Lung (tissue), 11 donors: ENCODE measurements at regions not wholly inside any gene's neighbourhood (a gene's known extent, or its start where the extent isn't known, plus 50 kb on each side); places are given as distances from the start of the nearest gene placed in this dataset.
A peak's percentile ranks its signal among the peaks of the same experiment; 100 is the strongest.

Experiments used
- ATAC-seq: fragments of 200-7000 bp; cut with Tn5 transposase; one replicate; pipeline ENCODE4 v1.9.1; 2020; ENCODE audit warnings: moderate number of reproducible peaks; ENCODE audit not compliant: insufficient read depth, low FRiP score
- DNase-seq, 3 donors: peaks; one replicate each; pipeline ENCODE4 v3.0.0-alpha.2; 2013 to 2017
- H3K27ac ChIP-seq, 2 donors: one replicate each; pipeline ENCODE4 v1.5.1; 2013; ENCODE audit warnings: mild to moderate bottlenecking in 2 of 2, moderate library complexity in 2 of 2, control low read depth in 1 of 2, inconsistent platforms in 1 of 2, low read depth in 1 of 2, low read length in 1 of 2
- H3K27me3 ChIP-seq, 3 donors: one replicate each; pipeline ENCODE4 v1.5.1; 2013; ENCODE audit warnings: low read length in 2 of 3; ENCODE audit not compliant: control insufficient read depth in 3 of 3, insufficient read depth in 3 of 3
- H3K36me3 ChIP-seq, 4 donors: one replicate each; pipeline ENCODE4 v1.5.1; 2013; ENCODE audit warnings: low read length in 4 of 4, mild to moderate bottlenecking in 1 of 4, moderate library complexity in 1 of 4; ENCODE audit not compliant: control insufficient read depth in 4 of 4, insufficient read depth in 4 of 4
- H3K4me1 ChIP-seq, 5 donors: one replicate each; pipeline ENCODE4 v1.5.1; 2013; ENCODE audit warnings: low read length in 5 of 5, mild to moderate bottlenecking in 2 of 5, moderate library complexity in 1 of 5; ENCODE audit not compliant: control insufficient read depth in 5 of 5, insufficient read depth in 5 of 5
- H3K4me3 ChIP-seq: one replicate; pipeline ENCODE4 v1.5.1; 2013; ENCODE audit warnings: mild to moderate bottlenecking, control low read depth, moderate library complexity
- H3K9ac ChIP-seq, 2 donors: one replicate each; pipeline ENCODE4 v1.5.1; 2013; ENCODE audit warnings: low read length in 2 of 2, control low read depth in 1 of 2; ENCODE audit not compliant: insufficient read depth in 1 of 2
- H3K9me3 ChIP-seq, 4 donors: one replicate each; pipeline ENCODE4 v1.5.1; 2013; ENCODE audit warnings: low read length in 3 of 4, mild to moderate bottlenecking in 1 of 4, moderate library complexity in 1 of 4; ENCODE audit not compliant: control insufficient read depth in 4 of 4, insufficient read depth in 3 of 4
- CTCF ChIP-seq: IDR thresholded peaks from 2 replicates; pipeline ENCODE4 v1.5.1; 2012; ENCODE audit warnings: mild to moderate bottlenecking; ENCODE audit errors: control extremely low read depth, extremely low read depth
- WGBS, 2 donors: extraction: QIAGEN DNeasy Blood & Tissue Kit; methylation state at CpG; one replicate each; pipeline ENCODE4 v1.1.7; 2013; 5-methylcytosine and 5-hydroxymethylcytosine counted together
- donor health status: control.
- donor health status: control.
- donor health status: Bipolar disorder and iron deficiency.
- donor health status: healthy.
- donor health status: DM: yes; HTN: yes; CAD: no.

DNA sequence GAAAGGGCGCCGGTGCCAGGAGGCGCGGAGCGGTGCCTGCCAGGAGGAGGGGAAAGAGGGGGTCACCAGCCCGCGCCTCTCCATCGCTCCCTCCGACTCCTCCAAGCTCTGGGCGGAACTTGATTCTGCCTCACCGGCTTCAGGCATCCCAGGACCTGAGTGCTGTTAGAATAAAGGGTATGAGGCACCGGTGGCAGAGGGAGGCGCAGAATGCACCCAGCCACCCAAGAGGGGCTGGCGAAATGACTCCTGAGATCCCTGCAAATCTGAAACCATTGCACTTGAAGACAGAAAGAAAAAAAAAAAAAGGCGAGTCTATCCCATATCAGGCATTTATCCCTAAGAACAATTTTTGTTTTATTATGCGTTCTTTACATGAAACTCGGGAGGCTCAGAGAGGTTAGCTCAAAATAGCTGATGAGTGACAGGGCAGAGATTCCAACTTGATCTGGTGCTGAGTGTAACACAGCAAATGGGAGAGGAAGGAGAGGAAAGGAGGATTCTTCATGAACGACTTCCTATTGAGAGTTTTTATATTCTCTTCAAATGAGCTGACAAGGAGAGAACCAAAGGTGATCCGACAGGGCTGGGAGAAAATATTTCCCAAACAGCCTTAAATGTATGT, 157.0 kb upstream of the FRMD4B start:
- TF ChIP-seq CTCF, result no peak
- H3K4me3 ChIP-seq, result no peak overlapping the region
- peaks cover 0 to 3% (median 0%) of the 10 kb centered on the region in 4 donors for H3K36me3 ChIP-seq
- peaks cover under 1 to 21% (median 10%) of the 10 kb centered on the region in 3 donors for H3K27me3 ChIP-seq
- H3K9ac ChIP-seq, result no peak overlapping the region
- H3K4me1 ChIP-seq, result peaks cover 0 to 32% (median 8%) of the 10 kb centered on the region in 5 donors
- WGBS, 2 donors, result 12% methylated on average over 17 to 19 of the region's 19 CpGs
- ATAC-seq (no peak), DNase-seq (no peak)
- H3K9me3 ChIP-seq, result no peaks in the 10 kb centered on the region
- H3K27ac ChIP-seq, result no peak overlapping the region

- WGBS, 2 donors, result 1% methylated on average over 64 to 75 of the region's 75 CpGs
- TF ChIP-seq CTCF, result no peak
- Histone ChIP-seq H3K4me3 (peak overlapping the region; percentile 68), H3K36me3 (peaks cover 0 to 3% (median 0%) of the 10 kb centered on the region in 4 donors), H3K9ac (peak overlapping the region in 1 of 2 donors; percentile 67), H3K4me1 (peaks cover 0 to 30% (median 9%) of the 10 kb centered on the region in 5 donors), H3K27me3 (peaks cover 2 to 21% (median 10%) of the 10 kb centered on the region in 3 donors), H3K27ac (peak overlapping the region in 1 of 2 donors; percentile 77), H3K9me3 (no peaks in the 10 kb centered on the region)
- DNase-seq, result peak; percentile 84 to 89 (median 88)
- peak; percentile 48 for ATAC-seq
Measured at GRCh38 chr3:69542089-69542804, 156.4 kb upstream of the FRMD4B start.

- H3K36me3 ChIP-seq, result peaks cover 0 to 3% (median 0%) of the 10 kb centered on the region in 4 donors
- ATAC-seq, result peak; percentile 16
- H3K9ac ChIP-seq, result peak overlapping the region; percentile 12 to 67
- TF ChIP-seq CTCF, result no peak
- H3K9me3 ChIP-seq, result no peaks in the 10 kb centered on the region
- peaks cover 0 to 30% (median 9%) of the 10 kb centered on the region in 5 donors for H3K4me1 ChIP-seq
- DNase-seq, result peak; percentile 54 to 65 (median 57)
- H3K27me3 ChIP-seq, result peaks cover 2 to 21% (median 10%) of the 10 kb centered on the region in 3 donors
- peak overlapping the region in 1 of 2 donors; percentile 77 for H3K27ac ChIP-seq
- H3K4me3 ChIP-seq, result peak overlapping the region; percentile 68
- 1% methylated on average over 28 of the region's 28 CpGs for WGBS, 2 donors
Measured at GRCh38 chr3:69541711-69542088, 155.8 kb upstream of the FRMD4B start.
